GM12878 (cell line): ENCODE measurements at regions not wholly inside any gene's neighbourhood (a gene's known extent, or its start where the extent isn't known, plus 50 kb on each side); places are given as distances from the start of the nearest gene placed in this dataset.

ENCODE experiments used
- CTCF ChIP-seq, 3 experiments: IDR thresholded peaks in 2 of 3; conservative IDR thresholded peaks in 1 of 3; 2 replicates each; pipeline ENCODE4 v1.5.1; 2011; ENCODE audit warnings: low read depth in 3 of 3, low read length in 3 of 3, mild to moderate bottlenecking in 3 of 3, control low read depth in 2 of 3, moderate library complexity in 2 of 3, inconsistent platforms in 1 of 3, mixed read lengths in 1 of 3; ENCODE audit not compliant: control insufficient read depth in 2 of 3, insufficient read depth in 1 of 3; ENCODE audit errors: extremely low read depth in 1 of 3
- EP300 ChIP-seq, 2 experiments: fragments of 150-350 bp in 1 of 2; IDR thresholded peaks; 2 replicates each; pipeline ENCODE4 v1.6.1; 2011 to 2012; ENCODE audit warnings: low read depth in 2 of 2, low read length in 2 of 2, borderline replicate concordance in 1 of 2, improper control_type of control experiment in 1 of 2, inconsistent platforms in 1 of 2; ENCODE audit not compliant: control insufficient read depth in 1 of 2
- POLR2AphosphoS2 ChIP-seq: IDR thresholded peaks from 2 replicates; pipeline ENCODE4 v1.6.1; 2011; ENCODE audit warnings: low read depth, mild to moderate bottlenecking, low read length, improper control_type of control experiment, moderate library complexity
- POLR2AphosphoS5 ChIP-seq: IDR thresholded peaks from 2 replicates; pipeline ENCODE4 v1.6.1; 2011; ENCODE audit warnings: mild to moderate bottlenecking, low read length, inconsistent platforms
- TF ChIP-seq, protein P1 (sequence below): IDR thresholded peaks from 2 replicates; pipeline ENCODE4 v1.6.1; 2012; ENCODE audit warnings: low read depth, low read length, improper control_type of control experiment
- TF ChIP-seq, protein P2 (sequence below): fragments of 450-650 bp; formaldehyde crosslinking; IDR thresholded peaks from 2 replicates; pipeline ENCODE4 v1.4.0; 2022; ENCODE audit warnings: mild to moderate bottlenecking, moderate library complexity
- TF ChIP-seq, protein P3 (sequence below): IDR thresholded peaks from 2 replicates; pipeline ENCODE4 v1.6.1; 2012; ENCODE audit warnings: mild to moderate bottlenecking, low read depth, low read length

GRCh38 chr6:113385020-113385431 lies 472.1 kb upstream of the MARCKS start:
- TF ChIP-seq CTCF (IDR thresholded peaks at IDR 0.05 in 2 of 3, conservative IDR thresholded peaks at IDR 0.05 in 1 of 3; ENCODE audit: control insufficient read depth in 2 of 3, extremely low read depth in 1 of 3, insufficient read depth in 1 of 3, low read depth in 3 of 3, low read length in 3 of 3) (no peak), POLR2AphosphoS5 (no peak), EP300 (IDR thresholded peaks at IDR 0.05; ENCODE audit: borderline replicate concordance in 1 of 2, control insufficient read depth in 1 of 2, low read depth in 2 of 2, low read length in 2 of 2) (no peak), POLR2AphosphoS2 (no peak)
- TF ChIP-seq, protein P1, sequence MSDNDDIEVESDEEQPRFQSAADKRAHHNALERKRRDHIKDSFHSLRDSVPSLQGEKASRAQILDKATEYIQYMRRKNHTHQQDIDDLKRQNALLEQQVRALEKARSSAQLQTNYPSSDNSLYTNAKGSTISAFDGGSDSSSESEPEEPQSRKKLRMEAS: no peak
- TF ChIP-seq, protein P2, sequence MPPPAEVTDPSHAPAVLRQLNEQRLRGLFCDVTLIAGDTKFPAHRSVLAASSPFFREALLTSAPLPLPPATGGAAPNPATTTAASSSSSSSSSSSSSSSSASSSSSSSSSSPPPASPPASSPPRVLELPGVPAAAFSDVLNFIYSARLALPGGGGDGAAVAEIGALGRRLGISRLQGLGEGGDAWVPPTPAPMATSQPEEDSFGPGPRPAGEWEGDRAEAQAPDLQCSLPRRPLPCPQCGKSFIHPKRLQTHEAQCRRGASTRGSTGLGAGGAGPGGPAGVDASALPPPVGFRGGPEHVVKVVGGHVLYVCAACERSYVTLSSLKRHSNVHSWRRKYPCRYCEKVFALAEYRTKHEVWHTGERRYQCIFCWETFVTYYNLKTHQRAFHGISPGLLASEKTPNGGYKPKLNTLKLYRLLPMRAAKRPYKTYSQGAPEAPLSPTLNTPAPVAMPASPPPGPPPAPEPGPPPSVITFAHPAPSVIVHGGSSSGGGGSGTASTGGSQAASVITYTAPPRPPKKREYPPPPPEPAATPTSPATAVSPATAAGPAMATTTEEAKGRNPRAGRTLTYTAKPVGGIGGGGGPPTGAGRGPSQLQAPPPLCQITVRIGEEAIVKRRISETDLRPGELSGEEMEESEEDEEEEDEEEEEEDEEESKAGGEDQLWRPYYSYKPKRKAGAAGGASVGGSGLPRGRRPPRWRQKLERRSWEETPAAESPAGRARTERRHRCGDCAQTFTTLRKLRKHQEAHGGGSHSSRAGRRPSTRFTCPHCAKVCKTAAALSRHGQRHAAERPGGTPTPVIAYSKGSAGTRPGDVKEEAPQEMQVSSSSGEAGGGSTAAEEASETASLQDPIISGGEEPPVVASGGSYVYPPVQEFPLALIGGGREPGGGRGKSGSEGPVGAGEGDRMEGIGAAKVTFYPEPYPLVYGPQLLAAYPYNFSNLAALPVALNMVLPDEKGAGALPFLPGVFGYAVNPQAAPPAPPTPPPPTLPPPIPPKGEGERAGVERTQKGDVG (CRISPR knock-in tag): no peak
- TF ChIP-seq, protein P3, sequence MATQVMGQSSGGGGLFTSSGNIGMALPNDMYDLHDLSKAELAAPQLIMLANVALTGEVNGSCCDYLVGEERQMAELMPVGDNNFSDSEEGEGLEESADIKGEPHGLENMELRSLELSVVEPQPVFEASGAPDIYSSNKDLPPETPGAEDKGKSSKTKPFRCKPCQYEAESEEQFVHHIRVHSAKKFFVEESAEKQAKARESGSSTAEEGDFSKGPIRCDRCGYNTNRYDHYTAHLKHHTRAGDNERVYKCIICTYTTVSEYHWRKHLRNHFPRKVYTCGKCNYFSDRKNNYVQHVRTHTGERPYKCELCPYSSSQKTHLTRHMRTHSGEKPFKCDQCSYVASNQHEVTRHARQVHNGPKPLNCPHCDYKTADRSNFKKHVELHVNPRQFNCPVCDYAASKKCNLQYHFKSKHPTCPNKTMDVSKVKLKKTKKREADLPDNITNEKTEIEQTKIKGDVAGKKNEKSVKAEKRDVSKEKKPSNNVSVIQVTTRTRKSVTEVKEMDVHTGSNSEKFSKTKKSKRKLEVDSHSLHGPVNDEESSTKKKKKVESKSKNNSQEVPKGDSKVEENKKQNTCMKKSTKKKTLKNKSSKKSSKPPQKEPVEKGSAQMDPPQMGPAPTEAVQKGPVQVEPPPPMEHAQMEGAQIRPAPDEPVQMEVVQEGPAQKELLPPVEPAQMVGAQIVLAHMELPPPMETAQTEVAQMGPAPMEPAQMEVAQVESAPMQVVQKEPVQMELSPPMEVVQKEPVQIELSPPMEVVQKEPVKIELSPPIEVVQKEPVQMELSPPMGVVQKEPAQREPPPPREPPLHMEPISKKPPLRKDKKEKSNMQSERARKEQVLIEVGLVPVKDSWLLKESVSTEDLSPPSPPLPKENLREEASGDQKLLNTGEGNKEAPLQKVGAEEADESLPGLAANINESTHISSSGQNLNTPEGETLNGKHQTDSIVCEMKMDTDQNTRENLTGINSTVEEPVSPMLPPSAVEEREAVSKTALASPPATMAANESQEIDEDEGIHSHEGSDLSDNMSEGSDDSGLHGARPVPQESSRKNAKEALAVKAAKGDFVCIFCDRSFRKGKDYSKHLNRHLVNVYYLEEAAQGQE: no peak
